Stomach (tissue), 8 donors: ENCODE measurements at regions not wholly inside any gene's neighbourhood (a gene's known extent, or its start where the extent isn't known, plus 50 kb on each side); places are given as distances from the start of the nearest gene placed in this dataset.

Experiments used
- DNase-seq, 2 donors: peaks; one replicate each; pipeline versions ENCODE4 v3.0.0 to v3.0.0-alpha.2; 2013 to 2019
- H3K27ac ChIP-seq, 5 donors: fragments of 200-600 bp in 4 of 5; sonication (generic) in 4 of 5; one replicate each; pipeline ENCODE4 v1.5.1; 2013 to 2019; ENCODE audit warnings: mild to moderate bottlenecking in 1 of 5, moderate library complexity in 1 of 5
- H3K27me3 ChIP-seq, 3 donors: fragments of 200-600 bp; sonication (generic); one replicate each; pipeline ENCODE4 v1.5.1; 2017 to 2019; ENCODE audit warnings: mixed run types in 1 of 3
- H3K36me3 ChIP-seq, 4 donors: fragments of 200-600 bp; sonication (generic); 1 replicate in 3 of 4; 2 replicates in 1 of 4; pipeline ENCODE4 v1.5.1; 2016 to 2019
- H3K4me1 ChIP-seq, 4 donors: fragments of 200-600 bp; sonication (generic); one replicate each; pipeline ENCODE4 v1.5.1; 2016 to 2019
- H3K4me3 ChIP-seq, 4 donors: fragments of 200-600 bp; sonication (generic) in 3 of 4; one replicate each; pipeline ENCODE4 v1.5.1; 2016 to 2019; ENCODE audit warnings: mild to moderate bottlenecking in 1 of 4
- H3K9me3 ChIP-seq, 4 donors: fragments of 200-600 bp; sonication (generic); one replicate each; pipeline ENCODE4 v1.5.1; 2016 to 2019
- EP300 ChIP-seq: sonication (generic); formaldehyde crosslinking; IDR thresholded peaks from one replicate; pipeline ENCODE4 v1.6.1; 2017; ENCODE audit warnings: antibody characterized with exemption
- POLR2A ChIP-seq, 4 donors: fragments of 450-650 bp; IDR thresholded peaks; one replicate each; pipeline ENCODE4 v1.6.1; 2016; ENCODE audit warnings: antibody characterized with exemption in 4 of 4, control low read depth in 2 of 4, mild to moderate bottlenecking in 1 of 4, moderate library complexity in 1 of 4
- POLR2AphosphoS5 ChIP-seq, 3 donors: sonication (generic); formaldehyde crosslinking; IDR thresholded peaks; one replicate each; pipeline ENCODE4 v1.6.1; 2016; ENCODE audit warnings: antibody characterized with exemption in 3 of 3
- WGBS, 5 donors: extraction: QIAGEN DNeasy Blood & Tissue Kit in 3 of 5; methylation state at CpG; one replicate each; pipeline versions ENCODE4 v1.1.5 to v1.1.7; 2013 to 2018; 5-methylcytosine and 5-hydroxymethylcytosine counted together
- intact Hi-C: fragments of 100-400 bp; cut with DNase I; formaldehyde crosslinking; loops from one replicate; pipeline ENCODE4 v1.15.1; 2023; ENCODE audit warnings: low total_unique reads
- TF ChIP-seq, protein P1 (sequence below), 7 experiments: fragments of 450-650 bp in 4 of 7; fragments of 200-600 bp in 3 of 7; sonication (generic) in 3 of 7; IDR thresholded peaks; one replicate each; pipeline ENCODE4 v1.5.1; 2016 to 2019; ENCODE audit warnings: antibody characterized with exemption in 7 of 7, control low read depth in 2 of 7, mild to moderate bottlenecking in 1 of 7
- donor health status: healthy with polysubstance abuse.
- donor health status: Bipolar disorder and iron deficiency.
- donor health status: healthy.

DNA sequence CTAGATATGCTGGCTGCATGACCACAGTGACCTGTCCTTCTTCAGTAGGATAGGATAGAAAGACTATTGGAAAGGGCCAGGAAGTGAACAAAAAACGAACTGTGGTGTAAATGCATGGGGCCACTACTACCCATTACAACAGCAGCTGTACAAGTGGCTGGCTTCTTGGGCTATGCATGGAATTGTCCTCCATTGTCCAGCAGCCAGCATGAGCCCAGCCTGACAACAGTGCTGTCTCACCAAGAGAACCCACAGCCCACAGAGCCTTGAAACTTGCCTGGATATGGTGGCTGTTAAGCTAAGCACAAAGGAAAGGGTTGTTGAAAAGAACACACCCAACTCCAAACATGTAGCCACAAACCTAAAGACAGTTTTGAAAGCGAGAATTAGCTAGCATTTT lies 330.2 kb upstream of the F9 start:
- no peak for DNase-seq
- intact Hi-C loops = no loop called here
- H3K36me3 ChIP-seq = no peaks in the 10 kb centered on the region
- H3K9me3 ChIP-seq = peaks cover 0 to 5% (median 0%) of the 10 kb centered on the region in 4 donors
- peaks cover 0 to 34% (median 16%) of the 10 kb centered on the region in 4 donors for H3K4me1 ChIP-seq
- 20 to 39% (median 33%) methylated on average over 2 of the region's 2 CpGs for WGBS, 5 donors
- H3K27me3 ChIP-seq = peaks cover 0 to 16% (median 15%) of the 10 kb centered on the region in 3 donors
- TF ChIP-seq EP300 = no peak
- TF ChIP-seq, protein P1, sequence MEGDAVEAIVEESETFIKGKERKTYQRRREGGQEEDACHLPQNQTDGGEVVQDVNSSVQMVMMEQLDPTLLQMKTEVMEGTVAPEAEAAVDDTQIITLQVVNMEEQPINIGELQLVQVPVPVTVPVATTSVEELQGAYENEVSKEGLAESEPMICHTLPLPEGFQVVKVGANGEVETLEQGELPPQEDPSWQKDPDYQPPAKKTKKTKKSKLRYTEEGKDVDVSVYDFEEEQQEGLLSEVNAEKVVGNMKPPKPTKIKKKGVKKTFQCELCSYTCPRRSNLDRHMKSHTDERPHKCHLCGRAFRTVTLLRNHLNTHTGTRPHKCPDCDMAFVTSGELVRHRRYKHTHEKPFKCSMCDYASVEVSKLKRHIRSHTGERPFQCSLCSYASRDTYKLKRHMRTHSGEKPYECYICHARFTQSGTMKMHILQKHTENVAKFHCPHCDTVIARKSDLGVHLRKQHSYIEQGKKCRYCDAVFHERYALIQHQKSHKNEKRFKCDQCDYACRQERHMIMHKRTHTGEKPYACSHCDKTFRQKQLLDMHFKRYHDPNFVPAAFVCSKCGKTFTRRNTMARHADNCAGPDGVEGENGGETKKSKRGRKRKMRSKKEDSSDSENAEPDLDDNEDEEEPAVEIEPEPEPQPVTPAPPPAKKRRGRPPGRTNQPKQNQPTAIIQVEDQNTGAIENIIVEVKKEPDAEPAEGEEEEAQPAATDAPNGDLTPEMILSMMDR (IDR thresholded peaks at IDR 0.05) = no peak
- TF ChIP-seq POLR2A (IDR thresholded peaks at IDR 0.05) = no peak
- TF ChIP-seq POLR2AphosphoS5 (IDR thresholded peaks at IDR 0.05) = no peak
- peak overlapping the region in 3 of 5 donors; percentile 53 to 75 (median 58) for H3K27ac ChIP-seq
- H3K4me3 ChIP-seq = no peak overlapping the region

DNA sequence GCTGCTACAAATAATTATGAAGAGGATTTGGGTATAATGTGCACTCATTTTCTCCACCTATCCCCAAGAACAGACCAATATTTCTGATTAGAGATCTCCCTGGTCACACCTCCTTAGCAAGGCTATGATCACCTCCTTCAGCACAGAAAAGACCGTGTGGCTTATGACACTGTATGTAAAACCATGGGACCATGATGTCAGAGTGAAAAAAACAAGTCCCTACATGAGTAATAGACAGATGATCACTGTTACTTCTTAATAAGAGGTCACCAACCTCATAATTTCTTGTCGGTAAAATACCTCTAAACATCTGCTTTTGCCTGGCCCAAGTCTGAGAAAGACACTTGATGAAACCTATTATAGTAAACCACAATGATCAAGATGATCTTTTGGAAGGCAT lies 330.6 kb upstream of the F9 start:
- WGBS, 5 donors = 51 to 93% (median 65%) methylated on average over 2 of the region's 2 CpGs
- Histone ChIP-seq H3K4me1 (peaks cover 0 to 30% (median 14%) of the 10 kb centered on the region in 4 donors), H3K27me3 (peaks cover 0 to 16% (median 16%) of the 10 kb centered on the region in 3 donors), H3K36me3 (no peaks in the 10 kb centered on the region), H3K9me3 (peaks cover 0 to 5% (median 0%) of the 10 kb centered on the region in 4 donors), H3K4me3 (no peak overlapping the region), H3K27ac (peak overlapping the region in 3 of 5 donors; percentile 53 to 75 (median 58))
- no peak for DNase-seq
- no peak for TF ChIP-seq POLR2AphosphoS5 (IDR thresholded peaks at IDR 0.05)
- TF ChIP-seq, protein P1 (IDR thresholded peaks at IDR 0.05) = no peak
- TF ChIP-seq POLR2A (IDR thresholded peaks at IDR 0.05) = no peak
- no peak for TF ChIP-seq EP300
- intact Hi-C loops = no loop called here

DNA sequence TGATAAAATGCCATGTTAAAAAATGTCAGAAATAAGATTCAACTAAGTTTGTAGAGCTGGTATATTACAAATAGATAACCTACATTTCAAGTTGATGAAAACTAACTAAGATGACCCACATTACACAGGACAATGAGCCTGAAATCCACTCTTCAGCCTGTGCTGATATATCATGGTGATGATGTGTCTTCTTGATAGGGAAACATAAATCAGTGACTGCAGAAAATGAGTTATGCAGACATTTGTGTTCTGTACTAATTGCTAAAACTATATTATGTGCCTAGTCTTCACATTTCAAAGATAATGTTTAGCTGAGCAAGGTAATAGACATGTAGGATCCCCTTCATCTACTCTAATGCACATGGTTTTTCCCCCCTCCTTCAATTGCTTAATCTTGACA lies 331.6 kb upstream of the F9 start:
- H3K27me3 ChIP-seq = peaks cover 0 to 16% (median 16%) of the 10 kb centered on the region in 3 donors
- H3K27ac ChIP-seq = no peak overlapping the region
- TF ChIP-seq EP300 (no peak), POLR2A (IDR thresholded peaks at IDR 0.05) (no peak), POLR2AphosphoS5 (IDR thresholded peaks at IDR 0.05) (no peak)
- TF ChIP-seq, protein P1 (IDR thresholded peaks at IDR 0.05) = no peak
- no peaks in the 10 kb centered on the region for H3K36me3 ChIP-seq
- no peak for DNase-seq
- intact Hi-C loops = no loop called here
- no peaks in the 10 kb centered on the region for H3K9me3 ChIP-seq
- peaks cover 0 to 27% (median 14%) of the 10 kb centered on the region in 4 donors for H3K4me1 ChIP-seq
- no peak overlapping the region for H3K4me3 ChIP-seq

DNA sequence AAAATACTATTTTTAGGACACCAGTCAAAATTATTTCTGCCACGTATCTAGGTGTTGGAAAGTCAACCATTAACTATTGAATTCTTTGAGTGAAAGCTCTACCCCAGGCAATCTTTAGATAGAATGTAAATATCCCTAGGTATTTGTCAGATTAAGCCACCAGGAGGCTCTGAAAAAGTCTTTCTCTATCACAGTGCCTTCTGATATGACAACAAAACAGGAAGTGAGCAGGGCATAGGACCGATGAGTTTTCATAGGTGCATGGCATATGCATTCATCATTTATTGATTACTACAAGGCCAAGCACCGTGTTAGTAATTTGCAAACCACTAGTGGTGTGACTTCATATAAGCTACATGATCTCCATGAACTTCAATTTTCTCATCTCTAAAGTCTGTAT lies 333.6 kb upstream of the F9 start:
- no peak overlapping the region for H3K27ac ChIP-seq
- H3K9me3 ChIP-seq = no peaks in the 10 kb centered on the region
- H3K36me3 ChIP-seq = no peaks in the 10 kb centered on the region
- DNase-seq = no peak
- TF ChIP-seq EP300 (no peak), POLR2AphosphoS5 (IDR thresholded peaks at IDR 0.05) (no peak), POLR2A (IDR thresholded peaks at IDR 0.05) (no peak)
- TF ChIP-seq, protein P1 (IDR thresholded peaks at IDR 0.05) = no peak
- H3K4me3 ChIP-seq = no peak overlapping the region
- peaks cover 0 to 13% (median 5%) of the 10 kb centered on the region in 4 donors for H3K4me1 ChIP-seq
- intact Hi-C loops = no loop called here
- 41 to 62% (median 51%) methylated on average over 3 of the region's 3 CpGs for WGBS, 5 donors
- H3K27me3 ChIP-seq = peaks cover 0 to 7% (median 0%) of the 10 kb centered on the region in 3 donors
